Sigmoid colon (tissue), 6 donors: ENCODE measurements at regions not wholly inside any gene's neighbourhood (a gene's known extent, or its start where the extent isn't known, plus 50 kb on each side); places are given as distances from the start of the nearest gene placed in this dataset.

ENCODE experiments used
- DNase-seq: peaks from one replicate; pipeline ENCODE4 v3.0.0-alpha.2; 2019
- H3K27ac ChIP-seq, 4 donors: fragments of 200-600 bp; sonication (generic); one replicate each; pipeline ENCODE4 v1.5.1; 2016 to 2019; ENCODE audit warnings: mild to moderate bottlenecking in 1 of 4
- H3K27me3 ChIP-seq, 3 donors: fragments of 200-600 bp; sonication (generic); one replicate each; pipeline ENCODE4 v1.5.1; 2019; ENCODE audit warnings: mild to moderate bottlenecking in 1 of 3
- H3K36me3 ChIP-seq, 4 donors: fragments of 200-600 bp; sonication (generic); one replicate each; pipeline ENCODE4 v1.5.1; 2016 to 2019
- H3K4me1 ChIP-seq, 4 donors: fragments of 200-600 bp; sonication (generic); one replicate each; pipeline ENCODE4 v1.5.1; 2017 to 2019
- H3K4me3 ChIP-seq, 4 donors: fragments of 200-600 bp; sonication (generic); one replicate each; pipeline ENCODE4 v1.5.1; 2017 to 2019; ENCODE audit warnings: mild to moderate bottlenecking in 2 of 4, moderate library complexity in 1 of 4
- H3K9me3 ChIP-seq, 4 donors: fragments of 200-600 bp in 3 of 4; sonication (generic) in 3 of 4; one replicate each; pipeline versions ENCODE4 v1.5.1 to v1.6.1; 2013 to 2019
- EP300 ChIP-seq, 4 donors: sonication (generic); formaldehyde crosslinking; IDR thresholded peaks; one replicate each; pipeline ENCODE4 v1.6.1; 2017; ENCODE audit warnings: antibody characterized with exemption in 4 of 4
- POLR2A ChIP-seq, 2 donors: fragments of 450-650 bp; IDR thresholded peaks; one replicate each; pipeline ENCODE4 v1.6.1; 2016; ENCODE audit warnings: antibody characterized with exemption in 2 of 2, mild to moderate bottlenecking in 2 of 2, moderate library complexity in 2 of 2
- POLR2AphosphoS5 ChIP-seq, 4 donors: sonication (generic); formaldehyde crosslinking; IDR thresholded peaks; one replicate each; pipeline ENCODE4 v1.6.1; 2017; ENCODE audit warnings: antibody characterized with exemption in 4 of 4
- WGBS, 2 donors: extraction: QIAGEN DNeasy Blood & Tissue Kit; methylation state at CpG; one replicate each; pipeline ENCODE4 v1.1.7; 2013; 5-methylcytosine and 5-hydroxymethylcytosine counted together
- intact Hi-C: fragments of 100-400 bp; cut with DNase I; formaldehyde crosslinking; loops from one replicate; pipeline ENCODE4 v1.15.1; 2023
- TF ChIP-seq, protein P1 (sequence below), 4 experiments: fragments of 450-650 bp in 3 of 4; fragments of 200-600 bp in 1 of 4; IDR thresholded peaks; one replicate each; pipeline ENCODE4 v1.5.1; 2016 to 2019; ENCODE audit warnings: antibody characterized with exemption in 4 of 4, mild to moderate bottlenecking in 3 of 4, moderate library complexity in 2 of 4
- donor health status: healthy with polysubstance abuse.
- donor health status: healthy.

DNA sequence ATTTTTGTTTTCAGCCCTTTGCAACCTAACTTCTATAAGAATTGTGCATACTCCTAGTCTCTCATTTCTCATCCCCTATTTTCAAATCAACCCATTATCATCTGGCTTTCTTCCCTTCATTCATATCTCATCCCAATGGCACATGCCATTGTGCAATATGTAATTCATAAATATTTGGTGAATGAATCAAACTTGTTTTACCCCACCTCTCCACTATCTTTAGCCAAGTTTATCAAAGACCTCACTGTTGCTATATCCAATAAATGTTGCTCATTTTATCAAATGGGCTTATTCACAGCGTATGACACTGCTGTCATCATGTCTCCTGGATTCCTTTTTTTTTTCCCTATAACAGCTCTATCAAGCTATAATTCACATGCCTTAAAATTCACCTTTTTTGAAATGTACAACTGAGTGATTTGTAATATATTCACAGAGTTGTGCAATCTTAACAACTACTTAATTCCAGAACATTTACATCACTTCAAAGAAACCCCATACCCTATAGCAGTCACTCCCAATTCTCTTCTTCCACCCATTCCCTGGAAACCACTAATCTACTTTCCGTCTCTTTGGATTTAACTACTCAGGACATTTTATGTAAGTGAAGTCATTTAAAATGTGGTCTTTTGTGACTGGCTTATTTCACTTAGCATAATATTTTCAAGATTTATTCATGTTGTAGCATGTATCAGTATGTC is 214.4 kb upstream of the PAPPA start:
- no peaks in the 10 kb centered on the region for H3K36me3 ChIP-seq
- no peaks in the 10 kb centered on the region for H3K4me1 ChIP-seq
- no peak overlapping the region for H3K27ac ChIP-seq
- TF ChIP-seq POLR2AphosphoS5 (IDR thresholded peaks at IDR 0.05) (no peak), EP300 (IDR thresholded peaks at IDR 0.05) (no peak), POLR2A (IDR thresholded peaks at IDR 0.05) (no peak)
- TF ChIP-seq, protein P1, sequence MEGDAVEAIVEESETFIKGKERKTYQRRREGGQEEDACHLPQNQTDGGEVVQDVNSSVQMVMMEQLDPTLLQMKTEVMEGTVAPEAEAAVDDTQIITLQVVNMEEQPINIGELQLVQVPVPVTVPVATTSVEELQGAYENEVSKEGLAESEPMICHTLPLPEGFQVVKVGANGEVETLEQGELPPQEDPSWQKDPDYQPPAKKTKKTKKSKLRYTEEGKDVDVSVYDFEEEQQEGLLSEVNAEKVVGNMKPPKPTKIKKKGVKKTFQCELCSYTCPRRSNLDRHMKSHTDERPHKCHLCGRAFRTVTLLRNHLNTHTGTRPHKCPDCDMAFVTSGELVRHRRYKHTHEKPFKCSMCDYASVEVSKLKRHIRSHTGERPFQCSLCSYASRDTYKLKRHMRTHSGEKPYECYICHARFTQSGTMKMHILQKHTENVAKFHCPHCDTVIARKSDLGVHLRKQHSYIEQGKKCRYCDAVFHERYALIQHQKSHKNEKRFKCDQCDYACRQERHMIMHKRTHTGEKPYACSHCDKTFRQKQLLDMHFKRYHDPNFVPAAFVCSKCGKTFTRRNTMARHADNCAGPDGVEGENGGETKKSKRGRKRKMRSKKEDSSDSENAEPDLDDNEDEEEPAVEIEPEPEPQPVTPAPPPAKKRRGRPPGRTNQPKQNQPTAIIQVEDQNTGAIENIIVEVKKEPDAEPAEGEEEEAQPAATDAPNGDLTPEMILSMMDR (IDR thresholded peaks at IDR 0.05): no peak
- H3K4me3 ChIP-seq: no peak overlapping the region
- H3K27me3 ChIP-seq: no peaks in the 10 kb centered on the region
- no peaks in the 10 kb centered on the region for H3K9me3 ChIP-seq
- WGBS, 2 donors: 64 to 82% methylated on average over 2 of the region's 2 CpGs
- intact Hi-C loops: no loop called here
- DNase-seq: no peak

DNA sequence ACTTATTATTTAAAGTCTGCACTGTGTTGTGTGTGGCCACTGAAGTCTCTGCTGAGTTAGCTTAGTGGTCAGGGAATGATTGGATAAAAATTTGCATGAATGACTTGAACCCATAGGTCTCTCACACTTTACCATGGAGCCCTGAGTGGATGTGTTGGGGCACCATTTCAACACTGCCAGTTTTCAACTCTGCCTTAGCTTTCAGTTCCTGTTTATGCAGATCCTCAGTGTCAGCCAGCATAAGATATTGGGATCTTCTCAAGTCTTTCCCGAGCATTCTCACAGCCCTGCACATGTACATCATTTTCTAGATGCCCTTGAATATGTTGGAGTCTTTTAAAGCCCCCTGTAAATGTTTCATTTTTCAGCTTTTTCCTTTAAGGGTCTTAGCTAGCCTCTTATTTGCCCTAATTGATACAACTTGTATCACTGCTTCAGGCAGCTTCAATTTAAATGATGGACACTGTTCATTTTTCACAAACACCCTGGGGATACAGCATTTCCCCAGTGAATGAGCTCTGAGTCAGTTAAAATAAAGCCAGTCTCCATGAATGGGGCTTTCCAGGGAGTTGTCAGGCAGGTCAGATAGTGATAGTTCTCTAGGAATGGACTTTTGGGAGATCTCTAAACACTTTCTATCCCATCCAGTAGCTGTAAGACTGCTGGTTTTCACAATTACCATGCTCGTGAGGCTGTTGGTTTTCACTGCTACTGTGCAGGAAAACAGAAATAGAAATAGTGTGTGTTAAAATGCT is 211.9 kb upstream of the PAPPA start:
- no peak overlapping the region for H3K4me3 ChIP-seq
- 41 to 57% methylated on average over 2 of the region's 2 CpGs for WGBS, 2 donors
- H3K36me3 ChIP-seq: no peaks in the 10 kb centered on the region
- TF ChIP-seq EP300 (IDR thresholded peaks at IDR 0.05) (no peak), POLR2A (IDR thresholded peaks at IDR 0.05) (no peak), POLR2AphosphoS5 (IDR thresholded peaks at IDR 0.05) (no peak)
- TF ChIP-seq, protein P1 (IDR thresholded peaks at IDR 0.05): no peak
- intact Hi-C loops: loop anchor here (10.0 kb wide), 1 partner anchor 287 kb away; no protein-coding TSS in a partner anchor
- H3K4me1 ChIP-seq: no peaks in the 10 kb centered on the region
- no peaks in the 10 kb centered on the region for H3K9me3 ChIP-seq
- no peak overlapping the region for H3K27ac ChIP-seq
- DNase-seq: no peak
- no peaks in the 10 kb centered on the region for H3K27me3 ChIP-seq

DNA sequence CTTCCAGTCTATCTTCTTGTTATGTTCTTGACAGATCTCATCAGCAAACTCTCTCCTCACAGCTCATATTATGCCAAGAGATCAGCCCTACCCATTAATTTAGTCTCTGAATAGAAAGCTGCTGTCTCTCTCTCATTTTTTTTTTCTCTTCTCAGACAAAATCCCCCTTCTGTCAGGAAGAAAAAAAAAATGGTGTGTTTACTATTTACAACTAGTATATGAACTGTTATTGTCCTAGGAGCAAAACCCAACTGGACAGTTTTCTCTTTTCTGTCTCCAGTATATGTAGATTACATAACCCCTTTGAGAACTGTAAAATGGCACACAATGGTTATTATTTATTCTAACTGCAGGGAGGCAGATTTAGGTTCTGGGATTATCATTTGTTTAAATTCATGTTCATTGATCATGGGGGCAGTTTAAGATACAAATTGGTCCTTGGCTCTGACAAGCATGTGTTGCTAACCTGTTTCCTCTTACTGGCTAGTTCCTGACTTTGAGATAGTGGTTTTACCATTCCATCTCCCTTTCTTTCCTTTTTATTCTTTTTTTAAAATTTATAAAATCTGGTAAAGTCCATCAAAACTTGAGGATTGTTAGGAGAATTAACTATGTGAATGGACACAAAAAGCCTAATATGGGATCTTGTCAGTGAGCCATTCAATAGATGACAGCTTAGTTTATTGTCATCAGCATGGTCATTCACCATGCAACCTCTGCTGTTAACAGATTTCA is 210.0 kb upstream of the PAPPA start:
- no peaks in the 10 kb centered on the region for H3K36me3 ChIP-seq
- H3K4me3 ChIP-seq: no peak overlapping the region
- H3K27ac ChIP-seq: peak overlapping the region; percentile 32 to 74 (median 54)
- no peaks in the 10 kb centered on the region for H3K9me3 ChIP-seq
- H3K27me3 ChIP-seq: no peaks in the 10 kb centered on the region
- H3K4me1 ChIP-seq: no peaks in the 10 kb centered on the region
- no peak for DNase-seq
- intact Hi-C loops: loop anchor here (10.0 kb wide), 1 partner anchor 289 kb away; no protein-coding TSS in a partner anchor
- TF ChIP-seq POLR2A (IDR thresholded peaks at IDR 0.05): no peak
- no peak for TF ChIP-seq POLR2AphosphoS5 (IDR thresholded peaks at IDR 0.05)
- TF ChIP-seq, protein P1 (IDR thresholded peaks at IDR 0.05): no peak
- no peak for TF ChIP-seq EP300 (IDR thresholded peaks at IDR 0.05)

- peak in 1 of 4 donors; percentile 56 for TF ChIP-seq EP300 (IDR thresholded peaks at IDR 0.05)
- TF ChIP-seq POLR2A (IDR thresholded peaks at IDR 0.05): no peak
- TF ChIP-seq POLR2AphosphoS5 (IDR thresholded peaks at IDR 0.05): peak; percentile 45 to 69 (median 68)
- TF ChIP-seq, protein P1 (IDR thresholded peaks at IDR 0.05): no peak
- peak; percentile 93 for DNase-seq
- Histone ChIP-seq H3K9me3 (no peaks in the 10 kb centered on the region), H3K27ac (peak overlapping the region; percentile 32 to 74 (median 54)), H3K4me3 (no peak overlapping the region), H3K27me3 (no peaks in the 10 kb centered on the region), H3K4me1 (no peaks in the 10 kb centered on the region), H3K36me3 (no peaks in the 10 kb centered on the region)
- intact Hi-C loops: loop anchor here (10.0 kb wide), 1 partner anchor 290 kb away; no protein-coding TSS in a partner anchor
- 53 to 66% methylated on average over 10 of the region's 10 CpGs for WGBS, 2 donors
Measured at GRCh38 chr9:115944166-115944948, 209.2 kb upstream of the PAPPA start.
